ENCODE measurements at regions not wholly inside any gene's neighbourhood (a gene's known extent, or its start where the extent isn't known, plus 50 kb on each side); places are given as distances from the start of the nearest gene placed in this dataset.
"Not testable (repeated sequence)": the region's sequence is repeated elsewhere in the genome, so short reads cannot be mapped to it uniquely, and the experiment has no call there.

DNA sequence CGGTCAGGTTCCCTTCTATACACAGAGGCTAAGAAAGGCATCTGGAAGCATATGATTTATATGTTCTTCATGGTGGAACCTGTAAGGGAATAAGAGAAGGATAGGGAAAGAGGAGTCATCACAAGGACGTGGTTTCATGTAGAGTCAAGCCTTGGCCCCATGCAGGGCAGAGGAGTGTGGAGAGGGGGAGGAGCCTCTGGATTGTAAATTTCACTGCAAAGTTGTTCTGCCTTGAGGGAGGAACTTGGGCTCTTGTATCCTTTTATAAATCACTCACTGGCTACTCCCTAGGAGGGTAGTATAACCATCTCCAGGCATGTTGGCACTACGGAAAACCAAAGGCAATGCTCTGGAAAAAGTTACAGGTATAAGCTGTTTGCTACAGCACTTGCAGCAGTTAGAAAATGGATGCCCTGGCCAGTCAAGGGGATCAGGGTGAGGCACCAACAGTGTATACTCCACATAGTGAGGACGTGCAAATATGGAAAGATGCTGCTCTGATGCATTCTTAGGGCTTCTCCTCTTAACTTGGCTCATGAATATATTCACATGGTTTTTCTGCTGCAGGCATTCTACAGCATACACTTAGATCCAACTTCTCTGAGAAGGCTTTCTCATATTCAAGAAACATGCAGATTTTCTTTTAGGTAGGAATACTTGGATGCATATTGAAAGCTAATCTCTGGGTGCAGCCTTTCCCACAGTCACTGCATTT lies 60.3 kb upstream of the ZNF81 start:
- no peak for DNase-seq (ENCODE audit: low read depth in 2 of 2)

DNA sequence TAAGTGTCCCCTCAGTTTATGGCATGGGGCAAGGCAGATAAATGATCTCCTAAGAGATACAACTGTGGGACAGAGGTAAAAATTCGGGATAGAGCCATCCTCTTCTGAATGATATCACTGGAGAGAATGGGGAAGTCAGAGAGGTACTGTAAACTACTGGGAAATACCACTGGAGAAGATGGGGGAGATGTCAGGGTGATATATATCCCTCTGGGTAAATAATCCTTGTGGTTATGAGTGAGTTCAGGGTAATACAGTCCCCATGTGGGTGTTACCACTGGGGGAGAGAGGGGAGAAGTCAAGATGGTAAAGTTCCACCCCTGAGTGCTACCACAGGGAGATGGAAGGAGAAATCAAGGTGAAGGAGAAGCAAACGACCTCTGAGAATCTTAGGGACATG lies 63.9 kb upstream of the ZNF81 start:
- no peak for DNase-seq (ENCODE audit: low read depth in 2 of 2)

DNA sequence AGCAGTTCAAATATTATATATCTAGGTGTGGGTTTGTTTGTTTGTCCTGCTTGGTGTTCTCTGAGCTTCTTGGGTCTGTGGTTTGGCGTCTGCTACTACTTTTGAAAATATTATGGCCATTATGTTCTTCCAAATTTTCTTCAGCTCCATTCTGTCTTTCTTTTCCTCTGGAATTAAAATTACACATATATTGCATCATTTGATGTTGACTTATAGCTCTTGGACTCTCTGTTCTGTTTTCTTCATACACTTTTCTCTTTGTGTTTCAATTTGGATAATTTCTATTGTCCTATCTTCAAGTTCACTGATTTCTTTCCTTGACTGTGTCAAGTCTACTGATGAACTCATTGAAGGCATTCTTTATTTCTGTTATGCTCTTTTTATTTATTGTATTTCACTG lies 65.2 kb upstream of the ZNF81 start:
- no peak for DNase-seq (ENCODE audit: low read depth in 2 of 2)

DNA sequence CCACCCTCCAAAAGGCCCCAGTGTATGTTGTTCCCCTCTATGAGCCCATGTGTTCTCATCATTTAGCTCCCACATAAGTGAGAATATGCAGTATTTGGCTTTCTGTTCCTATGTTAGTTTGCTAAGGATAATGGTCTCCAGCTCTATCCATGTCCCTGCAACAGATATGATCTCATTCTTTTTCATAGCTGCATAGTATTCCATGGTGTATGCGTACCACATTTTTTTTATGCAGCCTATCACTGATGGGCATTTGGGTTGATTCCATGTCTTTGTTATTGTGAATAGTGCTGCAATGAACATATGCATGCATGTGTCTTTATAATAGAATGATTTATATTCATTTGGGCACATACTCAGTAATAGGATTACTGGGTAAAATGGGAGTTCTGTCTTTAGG lies 73.9 kb upstream of the ZNF81 start:
- not testable (repeated sequence) for DNase-seq (ENCODE audit: low read depth in 2 of 2)

DNA sequence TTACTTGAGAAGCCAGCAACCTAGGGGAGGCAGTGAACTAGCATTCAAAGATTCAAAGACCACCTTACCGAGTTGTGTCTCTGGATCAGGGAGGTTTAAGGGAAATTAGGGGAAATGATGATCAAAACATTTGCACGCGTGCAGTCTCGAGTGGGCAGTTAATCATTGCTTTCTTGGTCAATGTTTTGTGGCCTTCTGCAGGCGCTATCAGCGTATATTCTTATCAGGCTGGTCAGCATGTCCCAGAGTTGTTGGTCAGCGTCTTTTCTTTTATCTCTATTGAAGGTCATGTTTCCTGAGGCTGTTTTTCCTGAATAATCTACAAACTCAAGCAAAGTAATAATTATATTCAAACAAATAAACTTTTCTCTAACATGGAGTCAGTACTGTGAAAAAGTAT lies 84.0 kb upstream of the ZNF81 start:
- DNase-seq (ENCODE audit: low read depth in 2 of 2), result no peak

DNA sequence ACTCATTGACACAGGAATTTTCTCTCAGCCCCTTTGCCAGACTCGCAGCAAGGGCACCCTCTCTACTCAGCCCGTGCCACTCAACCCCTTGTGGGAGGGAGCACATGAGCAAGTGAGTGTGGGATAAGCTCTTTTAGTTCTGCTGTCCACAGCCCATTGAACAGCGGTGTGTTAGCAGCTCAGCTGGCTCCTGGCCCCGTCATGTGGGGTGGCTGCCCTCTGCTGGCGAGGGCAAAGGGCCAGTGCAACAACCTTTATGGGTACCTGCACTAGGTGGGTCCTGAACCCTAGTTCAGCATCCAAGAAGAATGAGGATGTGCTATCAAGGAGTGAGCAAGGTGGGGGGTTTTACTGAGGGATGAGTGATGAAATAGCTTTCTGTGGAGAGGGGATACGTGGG lies 85.0 kb upstream of the ZNF81 start:
- peak; percentile 2 to 22 for DNase-seq (ENCODE audit: low read depth in 2 of 2)

DNA sequence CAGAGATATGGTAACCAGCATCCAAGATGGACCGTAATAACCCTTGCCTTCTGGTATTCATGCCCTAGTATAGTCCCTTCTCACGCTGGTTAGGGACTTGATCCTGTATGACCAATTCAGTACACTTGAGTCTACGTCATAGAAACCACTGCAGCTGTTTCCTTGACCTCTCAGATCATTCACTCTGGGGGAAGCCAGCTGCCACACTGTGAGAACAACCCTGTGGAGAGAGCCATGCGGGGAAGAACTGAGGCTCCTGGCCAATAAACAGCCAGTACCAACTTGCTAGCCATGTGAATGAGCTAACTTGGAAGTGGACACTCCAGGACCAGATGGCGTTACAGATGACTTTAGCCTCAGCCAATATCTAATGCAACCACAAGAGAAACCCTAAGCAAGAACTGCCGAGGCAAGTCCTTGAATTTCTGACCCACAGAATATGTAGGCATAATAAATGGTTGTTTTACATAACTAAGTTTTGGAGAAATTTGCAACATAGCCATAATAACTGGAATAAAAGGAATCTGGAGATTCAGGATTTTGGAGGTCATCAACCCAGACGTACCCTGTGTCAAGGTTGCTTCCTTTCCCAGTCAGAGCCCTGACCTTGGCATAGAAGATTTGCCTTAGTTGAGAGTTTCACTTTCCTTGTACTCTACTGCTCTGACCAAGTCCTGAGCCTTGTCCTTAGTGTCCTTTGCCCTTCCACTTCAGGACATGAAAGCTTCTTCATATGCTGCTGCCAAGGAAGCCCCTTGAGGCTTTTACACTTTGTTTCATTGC lies 87.3 kb upstream of the ZNF81 start:
- no peak for DNase-seq (ENCODE audit: low read depth in 2 of 2)

DNA sequence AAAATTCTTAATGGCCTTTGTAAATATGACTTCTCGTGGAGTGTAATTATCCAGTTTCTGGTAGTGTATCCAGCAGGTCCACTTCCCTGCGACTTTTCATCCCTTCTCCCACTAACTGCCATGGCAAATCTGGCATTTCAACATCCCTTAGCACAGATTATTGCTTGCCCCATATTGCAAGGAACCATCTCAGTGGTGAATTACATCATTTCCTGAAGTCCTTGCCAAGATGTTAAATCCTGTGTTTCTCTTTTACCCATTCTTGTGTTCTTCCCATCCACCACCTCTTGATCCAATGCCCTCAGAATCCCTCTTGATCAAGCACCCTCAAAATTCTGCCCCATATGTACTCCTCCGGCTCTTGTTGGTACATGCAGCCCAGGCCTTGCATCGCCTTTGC lies 88.1 kb upstream of the ZNF81 start:
- no peak for DNase-seq (ENCODE audit: low read depth in 2 of 2)

DNA sequence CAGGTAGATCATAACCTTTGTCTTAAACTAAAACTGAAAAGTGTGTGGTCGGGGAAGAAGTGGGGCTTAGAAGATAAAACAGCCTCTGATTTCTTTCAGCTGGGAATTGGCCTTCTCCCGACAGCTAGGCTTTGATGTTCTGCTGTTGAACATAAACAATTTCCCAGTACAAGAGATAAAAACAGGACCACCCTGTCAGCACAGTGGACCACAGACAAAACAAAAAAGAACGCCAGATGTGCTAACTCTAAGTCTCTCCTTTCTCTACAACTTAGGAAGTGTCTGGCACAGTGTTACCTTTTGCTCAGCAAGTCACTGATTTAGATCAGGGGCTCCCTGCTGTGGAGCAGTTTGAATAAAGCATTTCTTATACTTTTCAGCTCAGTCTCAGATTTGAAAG lies 87.5 kb upstream of the UXT start:
- DNase-seq (ENCODE audit: low read depth in 2 of 2), result no peak

DNA sequence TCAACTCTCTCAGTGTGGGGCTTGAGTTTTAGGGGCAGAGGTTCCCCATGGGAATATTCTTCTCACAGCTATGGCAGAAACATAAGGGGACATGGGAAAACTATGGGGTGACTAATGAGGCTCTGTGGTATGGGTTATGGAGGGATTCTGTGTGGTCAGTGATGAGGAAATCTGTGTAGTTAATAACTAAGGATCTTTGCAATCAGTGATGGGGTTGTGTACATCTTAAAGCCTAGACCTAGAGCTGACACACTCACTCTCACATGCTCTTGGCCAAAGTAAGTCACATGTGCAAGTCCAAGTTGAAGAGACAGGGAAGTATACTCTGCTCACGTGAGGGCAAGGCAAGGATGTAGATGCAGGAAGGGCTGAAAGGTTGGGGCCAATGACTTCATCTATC lies 86.4 kb upstream of the UXT start:
- no peak for DNase-seq (ENCODE audit: low read depth in 2 of 2)

DNA sequence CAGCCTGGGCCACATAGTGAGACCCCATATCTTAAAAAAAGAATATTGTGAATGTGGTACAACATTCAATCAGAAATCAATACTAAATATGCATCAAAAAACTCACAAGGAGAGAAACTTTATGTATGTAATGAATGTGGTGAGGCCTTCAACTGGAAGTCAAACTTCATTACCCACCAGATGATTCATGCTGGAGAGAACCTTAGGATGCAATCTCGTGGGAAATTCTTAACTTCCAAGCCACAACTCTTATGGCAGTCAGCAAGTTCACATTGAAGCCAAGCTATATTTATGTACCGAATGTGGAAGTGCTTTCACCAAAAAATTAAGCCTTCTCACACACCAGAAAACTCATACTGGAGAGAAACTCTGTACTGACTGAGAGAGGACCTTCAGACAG lies 84.5 kb upstream of the UXT start:
- DNase-seq (ENCODE audit: low read depth in 2 of 2), result no peak

DNA sequence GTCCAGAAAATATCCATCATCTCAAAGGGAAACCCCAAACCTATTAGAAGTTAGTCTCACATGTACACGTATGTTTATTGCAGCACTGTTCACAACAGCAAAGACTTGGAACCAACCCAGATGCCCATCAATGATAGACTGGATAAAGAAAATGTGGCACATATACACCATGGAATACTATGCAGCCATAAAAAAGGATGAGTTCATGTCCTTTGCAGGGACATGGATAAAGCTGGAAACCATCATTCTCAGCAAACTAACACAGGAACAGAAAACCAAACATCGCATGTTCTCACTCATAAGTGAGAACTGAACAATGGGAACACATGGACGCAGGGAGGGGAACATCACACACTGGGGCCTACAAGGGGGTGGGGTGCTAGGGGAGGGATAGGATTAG lies 79.9 kb upstream of the UXT start:
- not testable (repeated sequence) for DNase-seq (ENCODE audit: low read depth in 2 of 2)

DNA sequence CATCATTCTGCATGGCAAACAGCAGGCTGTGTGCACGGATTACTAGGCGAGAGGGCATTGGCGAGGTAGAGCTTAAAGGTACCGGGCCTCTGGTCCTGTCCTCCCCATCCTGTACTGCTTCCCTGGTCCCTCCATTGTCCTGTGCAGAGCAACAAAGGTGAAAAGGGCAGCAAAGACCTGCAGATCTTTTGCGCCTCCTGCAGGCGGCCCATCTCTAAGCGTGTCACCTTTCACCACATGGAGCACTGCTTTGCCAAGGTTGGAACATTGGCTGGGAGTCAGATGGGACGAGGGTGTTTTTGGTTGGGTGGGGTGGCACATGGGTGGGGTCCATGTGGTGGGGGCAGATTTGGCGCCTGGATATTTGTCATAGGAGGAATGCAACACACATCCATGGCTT lies 64.7 kb upstream of the UXT start:
- DNase-seq (ENCODE audit: low read depth in 2 of 2), result no peak

DNA sequence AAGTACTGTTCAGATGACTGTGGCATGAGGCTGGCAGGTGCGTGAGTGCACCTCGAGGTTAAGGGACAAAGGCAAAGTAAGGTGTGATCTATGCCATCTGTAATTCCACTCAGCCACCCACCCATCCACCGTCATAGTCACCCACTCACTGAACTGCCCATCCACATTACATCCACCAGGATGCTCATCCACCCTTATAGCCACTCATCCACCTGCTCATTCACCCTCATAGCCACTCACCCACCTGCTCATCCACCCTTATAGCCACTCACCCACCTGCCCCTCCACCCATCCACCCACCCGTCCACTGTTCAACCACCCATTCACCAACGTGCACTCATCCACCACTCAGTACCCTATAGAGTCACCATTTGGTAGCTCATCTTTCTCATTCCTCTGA lies 64.1 kb upstream of the UXT start:
- DNase-seq (ENCODE audit: low read depth in 2 of 2), result no peak

DNA sequence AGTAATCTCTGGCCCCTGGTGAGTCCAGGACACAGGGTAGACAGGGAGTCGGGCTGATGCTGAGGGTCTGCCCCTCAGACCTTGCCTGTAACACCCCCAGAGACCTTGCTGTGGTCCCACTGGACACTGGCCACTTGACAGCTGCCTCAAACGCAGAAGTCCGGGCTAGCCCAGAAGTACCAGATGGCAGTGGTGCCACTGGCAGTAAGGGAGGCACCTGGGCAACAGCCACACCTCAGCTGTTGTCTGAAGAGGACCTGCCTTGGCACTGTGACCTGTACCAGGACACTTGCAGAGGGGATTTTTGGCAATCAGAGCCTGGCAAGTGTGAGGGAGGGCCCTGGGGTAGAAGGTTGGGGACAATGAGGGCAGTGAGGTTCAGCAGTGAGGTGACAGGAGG lies 63.3 kb upstream of the UXT start:
- DNase-seq (ENCODE audit: low read depth in 2 of 2), result no peak

DNA sequence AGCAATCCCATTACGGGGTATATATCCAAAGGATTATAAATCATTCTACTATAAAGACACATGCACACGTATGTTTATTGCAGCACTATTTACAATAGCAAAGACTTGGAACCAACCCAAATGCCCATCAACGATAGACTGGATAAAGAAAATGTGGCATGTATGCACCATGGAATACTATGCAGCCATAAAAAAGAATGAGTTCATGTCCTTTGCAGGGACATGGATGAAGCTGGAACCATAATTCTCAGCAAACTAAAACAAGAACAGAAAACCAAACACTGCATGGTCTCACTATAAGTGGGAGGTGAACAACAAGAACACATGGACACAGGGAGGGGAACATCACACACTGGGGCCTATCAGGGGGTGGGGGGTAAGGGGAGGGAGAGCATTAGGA lies 56.1 kb upstream of the UXT start:
- not testable (repeated sequence) for DNase-seq (ENCODE audit: low read depth in 2 of 2)

DNA sequence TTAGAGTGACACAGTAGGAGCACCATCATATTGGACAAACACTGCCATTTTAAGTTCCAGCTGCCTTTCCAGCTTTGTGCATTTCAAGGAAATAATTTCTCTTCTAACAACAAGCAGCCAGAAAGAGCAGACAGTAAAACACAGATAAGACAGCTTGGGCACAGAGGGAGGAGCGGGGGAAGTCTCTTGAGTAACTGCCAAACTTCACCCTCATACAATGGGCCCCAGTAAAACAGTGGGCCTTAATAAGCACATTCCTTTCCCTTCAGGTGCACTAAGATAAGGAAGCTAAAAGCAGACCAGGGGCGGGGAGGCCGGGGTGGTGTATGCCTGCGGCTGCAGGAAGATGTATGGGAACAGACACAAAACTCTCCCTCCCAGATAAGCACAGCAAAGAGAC lies 53.7 kb upstream of the UXT start:
- not testable (repeated sequence) for DNase-seq (ENCODE audit: low read depth in 2 of 2)

DNA sequence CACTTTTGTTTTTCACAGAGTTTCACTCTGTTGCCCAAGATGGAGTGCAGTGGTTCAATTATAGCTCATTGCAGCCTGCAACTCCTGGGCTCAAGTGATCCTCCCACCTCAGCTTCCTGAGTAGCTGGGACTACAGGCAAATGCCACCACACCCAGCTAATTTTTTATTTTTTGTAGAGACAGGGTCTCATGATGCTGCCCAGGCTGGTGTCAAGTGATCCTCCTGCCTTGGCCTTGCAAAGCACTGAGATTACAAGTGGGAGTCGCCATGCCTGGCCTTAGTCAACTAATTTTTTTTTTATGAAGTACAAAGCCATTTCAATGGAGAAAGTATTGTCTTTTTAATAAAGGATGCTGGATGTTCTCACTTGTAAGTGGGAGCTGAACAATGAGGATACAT lies 51.3 kb upstream of the UXT start:
- DNase-seq (ENCODE audit: low read depth in 2 of 2), result no peak

Measured in stimulated activated CD4-positive, alpha-beta T cell treated with anti-CD3 and anti-CD28 coated beads, Interleukin-1b, Interleukin-23, amount 100 ng/mL, for 4 hours (primary cell).